ENCODE measurements at regions not wholly inside any gene's neighbourhood (a gene's known extent, or its start where the extent isn't known, plus 50 kb on each side); places are given as distances from the start of the nearest gene placed in this dataset.

DNA sequence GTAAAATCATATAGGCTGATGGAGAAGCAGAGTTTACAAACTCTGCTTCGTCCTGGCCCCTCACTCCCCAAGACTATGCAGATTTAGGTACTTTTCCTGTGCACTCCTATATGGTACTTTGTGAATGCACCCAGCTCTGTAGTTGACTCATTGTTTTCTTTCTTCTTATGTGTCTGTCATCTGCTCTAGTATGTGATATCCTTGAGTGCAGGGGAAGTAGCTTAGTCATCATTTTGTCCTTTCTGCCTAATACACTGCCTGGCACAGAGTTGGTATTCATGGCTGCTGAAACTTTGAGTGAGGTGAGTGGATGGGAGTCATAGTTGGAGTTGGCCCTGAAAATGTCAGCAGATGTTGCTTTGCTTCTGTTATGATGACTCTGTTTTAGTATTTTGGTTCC lies 222.6 kb downstream of the RNF144B start:
- TF ChIP-seq, protein P1, sequence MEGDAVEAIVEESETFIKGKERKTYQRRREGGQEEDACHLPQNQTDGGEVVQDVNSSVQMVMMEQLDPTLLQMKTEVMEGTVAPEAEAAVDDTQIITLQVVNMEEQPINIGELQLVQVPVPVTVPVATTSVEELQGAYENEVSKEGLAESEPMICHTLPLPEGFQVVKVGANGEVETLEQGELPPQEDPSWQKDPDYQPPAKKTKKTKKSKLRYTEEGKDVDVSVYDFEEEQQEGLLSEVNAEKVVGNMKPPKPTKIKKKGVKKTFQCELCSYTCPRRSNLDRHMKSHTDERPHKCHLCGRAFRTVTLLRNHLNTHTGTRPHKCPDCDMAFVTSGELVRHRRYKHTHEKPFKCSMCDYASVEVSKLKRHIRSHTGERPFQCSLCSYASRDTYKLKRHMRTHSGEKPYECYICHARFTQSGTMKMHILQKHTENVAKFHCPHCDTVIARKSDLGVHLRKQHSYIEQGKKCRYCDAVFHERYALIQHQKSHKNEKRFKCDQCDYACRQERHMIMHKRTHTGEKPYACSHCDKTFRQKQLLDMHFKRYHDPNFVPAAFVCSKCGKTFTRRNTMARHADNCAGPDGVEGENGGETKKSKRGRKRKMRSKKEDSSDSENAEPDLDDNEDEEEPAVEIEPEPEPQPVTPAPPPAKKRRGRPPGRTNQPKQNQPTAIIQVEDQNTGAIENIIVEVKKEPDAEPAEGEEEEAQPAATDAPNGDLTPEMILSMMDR (IDR thresholded peaks at IDR 0.05; ENCODE audit: extremely low read depth in 1 of 2, insufficient read depth in 1 of 2, low read depth in 1 of 2, low read length in 2 of 2): no peak
- TF ChIP-seq EZH2 (IDR thresholded peaks at IDR 0.05; ENCODE audit: borderline replicate concordance, low read depth, low read length, severe bottlenecking): no peak

Data from endothelial cell of umbilical vein (primary cell).